Bronchial epithelial cell (primary cell): ENCODE measurements at regions not wholly inside any gene's neighbourhood (a gene's known extent, or its start where the extent isn't known, plus 50 kb on each side); places are given as distances from the start of the nearest gene placed in this dataset.

ENCODE experiments used
- DNase-seq: peaks from one replicate; pipeline ENCODE4 v3.0.0-alpha.2; 2010; ENCODE audit warnings: low read depth
- FAIRE-seq: peaks from 2 replicates; lab custom pipeline; 2011; peaks lifted over from hg19 to GRCh38; lab: Jason Lieb, UNC
- H3K27me3 ChIP-seq: 2 replicates; pipeline ENCODE4 v1.5.1; 2011; ENCODE audit warnings: low read length; ENCODE audit not compliant: control insufficient read depth, insufficient read depth
- H3K36me3 ChIP-seq: 2 replicates; pipeline ENCODE4 v1.5.1; 2011; ENCODE audit warnings: low read length; ENCODE audit not compliant: control insufficient read depth, insufficient read depth
- H3K4me3 ChIP-seq: 2 replicates; pipeline ENCODE4 v1.5.1; 2011; ENCODE audit warnings: mild to moderate bottlenecking, low read depth, low read length, control low read depth
- TF ChIP-seq, protein P1 (sequence below): IDR thresholded peaks from 2 replicates; pipeline ENCODE4 v1.5.1; 2011; ENCODE audit warnings: mild to moderate bottlenecking, moderate library complexity, low read length, control low read depth, inconsistent platforms; ENCODE audit not compliant: insufficient read depth, severe bottlenecking

DNA sequence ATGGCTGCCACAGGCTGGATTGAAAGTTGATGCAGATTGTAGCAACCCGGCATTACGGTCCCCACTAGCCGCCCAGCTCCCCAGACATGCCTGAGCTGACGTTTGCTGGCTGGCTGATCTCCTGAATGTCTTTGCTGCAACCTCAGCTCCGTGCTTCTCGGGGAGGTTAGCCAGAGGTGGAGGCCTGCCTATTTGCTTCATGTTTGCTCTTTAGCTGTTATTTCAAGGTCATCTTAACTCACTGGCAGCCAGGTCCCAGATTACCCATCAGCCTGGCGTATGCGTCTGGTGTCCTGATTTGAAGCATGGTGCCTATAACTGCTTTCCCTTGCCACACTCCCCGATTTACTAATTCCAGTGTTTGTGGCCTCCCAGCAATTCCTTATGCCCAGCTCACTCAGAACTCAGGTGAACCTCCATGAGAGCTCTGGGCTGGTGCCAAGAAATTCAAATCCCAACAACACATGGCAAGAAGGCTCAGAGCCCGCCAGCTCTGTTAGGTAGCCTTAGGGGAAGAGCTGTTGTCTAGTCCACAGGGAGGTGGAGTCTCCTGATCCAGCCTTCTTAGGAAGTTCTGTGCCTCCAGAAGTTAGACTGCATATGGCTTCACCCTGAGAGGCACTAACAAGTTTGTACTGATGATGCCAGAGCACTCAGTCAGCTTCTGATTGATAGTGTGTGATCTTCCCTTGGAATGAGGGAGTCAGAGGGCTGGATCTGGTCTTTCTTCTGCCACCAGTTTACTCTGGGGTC is 69.7 kb upstream of the EXOC4 start:
- FAIRE-seq (peak; percentile 70), DNase-seq (no peak)
- H3K27me3 ChIP-seq: peaks cover 2% of the 10 kb centered on the region
- TF ChIP-seq, protein P1, sequence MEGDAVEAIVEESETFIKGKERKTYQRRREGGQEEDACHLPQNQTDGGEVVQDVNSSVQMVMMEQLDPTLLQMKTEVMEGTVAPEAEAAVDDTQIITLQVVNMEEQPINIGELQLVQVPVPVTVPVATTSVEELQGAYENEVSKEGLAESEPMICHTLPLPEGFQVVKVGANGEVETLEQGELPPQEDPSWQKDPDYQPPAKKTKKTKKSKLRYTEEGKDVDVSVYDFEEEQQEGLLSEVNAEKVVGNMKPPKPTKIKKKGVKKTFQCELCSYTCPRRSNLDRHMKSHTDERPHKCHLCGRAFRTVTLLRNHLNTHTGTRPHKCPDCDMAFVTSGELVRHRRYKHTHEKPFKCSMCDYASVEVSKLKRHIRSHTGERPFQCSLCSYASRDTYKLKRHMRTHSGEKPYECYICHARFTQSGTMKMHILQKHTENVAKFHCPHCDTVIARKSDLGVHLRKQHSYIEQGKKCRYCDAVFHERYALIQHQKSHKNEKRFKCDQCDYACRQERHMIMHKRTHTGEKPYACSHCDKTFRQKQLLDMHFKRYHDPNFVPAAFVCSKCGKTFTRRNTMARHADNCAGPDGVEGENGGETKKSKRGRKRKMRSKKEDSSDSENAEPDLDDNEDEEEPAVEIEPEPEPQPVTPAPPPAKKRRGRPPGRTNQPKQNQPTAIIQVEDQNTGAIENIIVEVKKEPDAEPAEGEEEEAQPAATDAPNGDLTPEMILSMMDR: no peak
- no peak overlapping the region for H3K4me3 ChIP-seq
- H3K36me3 ChIP-seq: no peaks in the 10 kb centered on the region

DNA sequence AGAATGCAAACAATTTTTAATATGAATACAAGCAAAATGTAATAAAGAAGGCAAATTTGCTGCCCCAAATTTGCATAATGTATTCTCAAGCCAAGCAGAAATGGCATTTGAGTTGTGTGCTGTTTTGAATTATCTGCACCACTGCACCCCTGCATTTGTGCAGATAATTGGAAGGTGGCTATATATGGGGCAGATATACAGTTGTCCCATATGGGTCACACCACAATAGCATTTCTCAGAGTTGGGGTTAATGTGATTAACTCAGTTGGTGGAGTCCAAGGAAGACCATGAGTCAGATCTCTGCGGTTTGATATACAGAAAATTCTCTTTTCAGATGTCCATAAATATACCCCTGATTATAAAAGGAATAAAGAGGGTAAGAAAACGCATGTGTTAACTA is 68.9 kb upstream of the EXOC4 start:
- Histone ChIP-seq H3K36me3 (no peaks in the 10 kb centered on the region), H3K27me3 (peaks cover 2% of the 10 kb centered on the region), H3K4me3 (no peak overlapping the region)
- no peak for DNase-seq
- TF ChIP-seq, protein P1: no peak
- FAIRE-seq: no peak

DNA sequence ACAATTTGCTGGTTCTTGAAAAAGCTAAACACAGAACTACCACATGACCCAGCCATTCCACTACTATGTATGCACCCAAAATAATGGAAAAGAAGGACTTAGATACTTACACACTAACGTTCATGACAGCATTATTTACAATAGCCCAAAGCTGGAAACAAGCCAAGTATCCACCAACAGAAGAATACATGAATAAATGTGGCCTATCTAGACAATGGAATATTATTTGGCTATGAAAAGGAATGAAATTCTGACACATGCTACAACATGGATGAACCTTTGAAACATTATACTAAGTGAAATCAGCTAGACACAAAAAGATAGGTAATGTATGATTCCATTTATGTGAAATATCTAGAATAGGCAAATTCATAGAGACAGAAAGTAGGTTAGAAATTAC is 67.4 kb upstream of the EXOC4 start:
- FAIRE-seq (no peak), DNase-seq (no peak)
- no peaks in the 10 kb centered on the region for H3K36me3 ChIP-seq
- TF ChIP-seq, protein P1: no peak
- peaks cover 2% of the 10 kb centered on the region for H3K27me3 ChIP-seq
- no peak overlapping the region for H3K4me3 ChIP-seq

DNA sequence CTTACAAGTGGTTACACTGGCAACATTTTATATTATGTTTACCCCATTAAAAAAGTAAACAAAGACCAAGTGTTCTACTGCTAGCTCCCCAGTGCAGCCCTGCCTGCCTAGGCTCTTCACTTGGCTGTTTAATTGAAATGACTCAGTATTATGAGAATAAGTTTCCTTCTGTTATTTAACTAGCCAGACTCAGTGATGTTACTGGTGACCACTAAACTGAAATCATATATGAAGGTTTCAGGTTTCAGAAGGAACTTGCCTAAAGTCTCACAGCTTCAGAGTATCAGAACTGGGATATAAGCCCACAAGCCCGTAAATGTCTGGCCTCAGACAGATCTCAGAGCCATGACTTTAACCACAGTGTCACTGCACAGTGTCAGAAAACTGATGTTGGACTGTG is 66.8 kb upstream of the EXOC4 start:
- TF ChIP-seq, protein P1: no peak
- H3K4me3 ChIP-seq: no peak overlapping the region
- DNase-seq (no peak), FAIRE-seq (no peak)
- peaks cover 2% of the 10 kb centered on the region for H3K27me3 ChIP-seq
- H3K36me3 ChIP-seq: no peaks in the 10 kb centered on the region

DNA sequence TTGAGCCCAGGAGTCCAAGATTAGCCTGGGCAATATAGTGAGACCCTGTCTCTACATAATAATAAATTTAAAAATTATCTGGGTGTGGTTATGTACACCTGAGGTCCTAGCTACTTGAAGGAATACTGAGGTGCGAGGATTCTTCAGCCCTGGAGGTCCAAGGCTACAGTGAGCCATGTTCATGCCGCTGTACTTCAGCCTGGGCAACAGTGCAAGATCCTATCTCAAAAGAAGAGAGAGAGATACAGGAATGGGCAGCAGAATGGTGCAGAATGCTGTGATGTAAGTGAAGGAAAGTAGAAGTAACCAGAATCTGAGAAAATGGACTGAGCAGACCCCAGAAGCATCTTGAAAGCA is 62.7 kb upstream of the EXOC4 start:
- Histone ChIP-seq H3K4me3 (no peak overlapping the region), H3K36me3 (no peaks in the 10 kb centered on the region), H3K27me3 (no peaks in the 10 kb centered on the region)
- DNase-seq (no peak), FAIRE-seq (no peak)
- TF ChIP-seq, protein P1: no peak

DNA sequence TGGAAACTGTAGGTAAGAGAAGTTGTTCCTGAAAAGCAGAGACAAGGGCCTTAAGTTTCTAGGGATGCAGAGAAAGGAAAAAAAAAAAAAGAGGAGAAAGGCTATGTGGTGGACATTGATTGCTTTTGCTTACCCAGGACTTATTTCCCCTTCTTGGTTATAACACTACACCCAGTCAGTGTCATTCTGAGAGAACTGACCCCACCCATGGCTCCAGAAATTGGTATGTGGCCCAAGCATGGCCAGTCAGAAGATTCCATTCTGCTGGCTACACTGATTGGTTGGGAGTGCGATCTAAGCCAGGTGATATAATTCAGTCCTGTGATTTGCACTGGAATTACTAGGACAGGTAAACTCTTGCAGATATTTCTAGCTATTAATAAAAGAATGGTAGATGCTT is 62.2 kb upstream of the EXOC4 start:
- TF ChIP-seq, protein P1: no peak
- H3K27me3 ChIP-seq: no peaks in the 10 kb centered on the region
- DNase-seq: no peak
- H3K4me3 ChIP-seq: no peak overlapping the region
- no peak for FAIRE-seq
- no peaks in the 10 kb centered on the region for H3K36me3 ChIP-seq
